DND-41 (cell line): ENCODE measurements at regions not wholly inside any gene's neighbourhood (a gene's known extent, or its start where the extent isn't known, plus 50 kb on each side); places are given as distances from the start of the nearest gene placed in this dataset.

Source experiments
- CTCF ChIP-seq: IDR thresholded peaks from 2 replicates; pipeline ENCODE4 v1.5.1; 2012; ENCODE audit warnings: borderline replicate concordance, low read length, moderate library complexity, mild to moderate bottlenecking; ENCODE audit not compliant: poor library complexity, severe bottlenecking; ENCODE audit errors: extremely low read depth
- EZH2 ChIP-seq: IDR thresholded peaks from 3 replicates; pipeline ENCODE4 v1.6.1; 2012; ENCODE audit warnings: borderline replicate concordance, low read depth, mild to moderate bottlenecking, moderate library complexity, low read length, inconsistent platforms; ENCODE audit not compliant: severe bottlenecking

- TF ChIP-seq CTCF = no peak
- no peak for TF ChIP-seq EZH2
Measured at GRCh38 chr10:84820596-84820995, 492.2 kb downstream of the CCSER2 start.
